ENCODE measurements at regions not wholly inside any gene's neighbourhood (a gene's known extent, or its start where the extent isn't known, plus 50 kb on each side); places are given as distances from the start of the nearest gene placed in this dataset.

- no peak overlapping the region for H3K9ac ChIP-seq (ENCODE audit: insufficient read depth in 1 of 2, low read depth in 2 of 2, low read length in 2 of 2)
- H4K20me1 ChIP-seq (replicated peaks; ENCODE audit: control insufficient read depth, insufficient read depth, low read length): no peaks in the 10 kb centered on the region
- 0% methylated on average over 7 of the region's 9 CpGs for WGBS (ENCODE audit: insufficient coverage, low coverage, missing lambda C conversion rate)
- ATAC-seq (no peak), DNase-seq (ENCODE audit: extremely low read depth in 1 of 4, low spot score in 3 of 4) (no peak), FAIRE-seq (no peak)
- ChIA-PET POLR2A (interaction anchor here (0.6 kb wide), 1 partner anchor 326 kb away, joined by 3 read pairs; no protein-coding TSS in a partner anchor), CTCF (ENCODE audit: low intra/inter-chr PET ratio) (no interaction called here)
- H3K9me1 ChIP-seq (ENCODE audit: control insufficient read depth, insufficient read depth, low read length): no peaks in the 10 kb centered on the region
- in situ Hi-C loops (cut with MboI): no loop called here
- no peak overlapping the region for H2AFZ ChIP-seq (ENCODE audit: low read depth, low read length)
- no peak for TF ChIP-seq ZNF551 (CRISPR knock-in tag; IDR thresholded peaks at IDR 0.05)
- TF ChIP-seq FOXK1 (CRISPR knock-in tag; IDR thresholded peaks at IDR 0.05; ENCODE audit: borderline replicate concordance): no peak
- no peak for TF ChIP-seq FOXA1 (IDR thresholded peaks at IDR 0.05; ENCODE audit: borderline replicate concordance)
- TF ChIP-seq FUS (optimal IDR thresholded peaks at IDR 0.05; ENCODE audit: low read depth, low read length): no peak
- TF ChIP-seq, protein P1, sequence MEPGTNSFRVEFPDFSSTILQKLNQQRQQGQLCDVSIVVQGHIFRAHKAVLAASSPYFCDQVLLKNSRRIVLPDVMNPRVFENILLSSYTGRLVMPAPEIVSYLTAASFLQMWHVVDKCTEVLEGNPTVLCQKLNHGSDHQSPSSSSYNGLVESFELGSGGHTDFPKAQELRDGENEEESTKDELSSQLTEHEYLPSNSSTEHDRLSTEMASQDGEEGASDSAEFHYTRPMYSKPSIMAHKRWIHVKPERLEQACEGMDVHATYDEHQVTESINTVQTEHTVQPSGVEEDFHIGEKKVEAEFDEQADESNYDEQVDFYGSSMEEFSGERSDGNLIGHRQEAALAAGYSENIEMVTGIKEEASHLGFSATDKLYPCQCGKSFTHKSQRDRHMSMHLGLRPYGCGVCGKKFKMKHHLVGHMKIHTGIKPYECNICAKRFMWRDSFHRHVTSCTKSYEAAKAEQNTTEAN (CRISPR knock-in tag; IDR thresholded peaks at IDR 0.05): no peak
- no peak for TF ChIP-seq SRF (CRISPR knock-in tag; IDR thresholded peaks at IDR 0.05)
- TF ChIP-seq SIN3B (IDR thresholded peaks at IDR 0.05; ENCODE audit: low read depth): no peak
- no peak for TF ChIP-seq ZNF431 (CRISPR knock-in tag; IDR thresholded peaks at IDR 0.05)
- TF ChIP-seq SRSF7 (optimal IDR thresholded peaks at IDR 0.05; ENCODE audit: low read depth, low read length): no peak
- no peak for TF ChIP-seq CBFA2T3 (IDR thresholded peaks at IDR 0.05)
- TF ChIP-seq HDAC6 (IDR thresholded peaks at IDR 0.05; ENCODE audit: low read depth, low read length): no peak
- TF ChIP-seq TCF7 (IDR thresholded peaks at IDR 0.05; ENCODE audit: borderline replicate concordance): no peak
- TF ChIP-seq, protein P2, sequence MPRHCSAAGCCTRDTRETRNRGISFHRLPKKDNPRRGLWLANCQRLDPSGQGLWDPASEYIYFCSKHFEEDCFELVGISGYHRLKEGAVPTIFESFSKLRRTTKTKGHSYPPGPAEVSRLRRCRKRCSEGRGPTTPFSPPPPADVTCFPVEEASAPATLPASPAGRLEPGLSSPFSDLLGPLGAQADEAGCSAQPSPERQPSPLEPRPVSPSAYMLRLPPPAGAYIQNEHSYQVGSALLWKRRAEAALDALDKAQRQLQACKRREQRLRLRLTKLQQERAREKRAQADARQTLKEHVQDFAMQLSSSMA (CRISPR knock-in tag; IDR thresholded peaks at IDR 0.05): no peak
- TF ChIP-seq IRF9 (tag; IDR thresholded peaks at IDR 0.05): no peak
- TF ChIP-seq PPARD (CRISPR knock-in tag; IDR thresholded peaks at IDR 0.05): no peak
- no peak overlapping the region for H3K4me2 ChIP-seq (ENCODE audit: insufficient read depth, low read length)
- no peak overlapping the region for H3K27ac ChIP-seq (ENCODE audit: extremely low read depth, low read depth, low read length)
- no peaks in the 10 kb centered on the region for H3K4me1 ChIP-seq (replicated peaks in 1 of 2; ENCODE audit: control insufficient read depth in 2 of 2, insufficient read depth in 2 of 2, low read length in 2 of 2)
- H3K79me2 ChIP-seq (ENCODE audit: control insufficient read depth, insufficient read depth, low read length): no peaks in the 10 kb centered on the region
- no peaks in the 10 kb centered on the region for H3K36me3 ChIP-seq (ENCODE audit: control insufficient read depth, insufficient read depth, low read length)
- no peak overlapping the region for H3K4me3 ChIP-seq
- intact Hi-C loops (cut with micrococcal nuclease): no loop called here
- H3K27me3 ChIP-seq (ENCODE audit: control insufficient read depth in 2 of 2, insufficient read depth in 2 of 2, low read length in 2 of 2): no peaks in the 10 kb centered on the region
- no peaks in the 10 kb centered on the region for H3K9me3 ChIP-seq (replicated peaks; ENCODE audit: control insufficient read depth, insufficient read depth, low read depth, low read length)
- BruUV-seq (replicated peaks): no TSS peak
Measured at GRCh38 chrX:33339219-33339618, 127.9 kb upstream of the DMD start.

Measured in K562 (cell line).